Muscle layer of duodenum (tissue), 2 donors: ENCODE measurements at regions not wholly inside any gene's neighbourhood (a gene's known extent, or its start where the extent isn't known, plus 50 kb on each side); places are given as distances from the start of the nearest gene placed in this dataset.

Source experiments
- H3K27ac ChIP-seq: one replicate; pipeline ENCODE4 v1.7.0; 2013; ENCODE audit warnings: mild to moderate bottlenecking, low read length
- H3K27me3 ChIP-seq: one replicate; pipeline ENCODE4 v1.7.0; 2013; ENCODE audit warnings: low read depth, mild to moderate bottlenecking, control low read depth, low read length
- H3K36me3 ChIP-seq, 2 donors: one replicate each; pipeline ENCODE4 v1.7.0; 2013; ENCODE audit warnings: low read length in 2 of 2, control low read depth in 1 of 2, mild to moderate bottlenecking in 1 of 2; ENCODE audit not compliant: insufficient read depth in 2 of 2, control insufficient read depth in 1 of 2
- H3K4me1 ChIP-seq, 2 donors: one replicate each; pipeline ENCODE4 v1.7.0; 2013; ENCODE audit warnings: low read length in 2 of 2, mild to moderate bottlenecking in 2 of 2, control low read depth in 1 of 2, moderate library complexity in 1 of 2; ENCODE audit not compliant: insufficient read depth in 2 of 2, control insufficient read depth in 1 of 2
- H3K4me3 ChIP-seq, 2 donors: one replicate each; pipeline ENCODE4 v1.7.0; 2013; ENCODE audit warnings: low read length in 2 of 2, low read depth in 1 of 2, mild to moderate bottlenecking in 1 of 2
- H3K9me3 ChIP-seq, 2 donors: one replicate each; pipeline ENCODE4 v1.7.0; 2013; ENCODE audit warnings: low read length in 2 of 2, control low read depth in 1 of 2, mild to moderate bottlenecking in 1 of 2; ENCODE audit not compliant: control insufficient read depth in 1 of 2
- donor health status: healthy.

- Histone ChIP-seq H3K9me3 (no peaks in the 10 kb centered on the region), H3K4me3 (no peak overlapping the region), H3K27me3 (no peaks in the 10 kb centered on the region), H3K27ac (no peak overlapping the region), H3K36me3 (no peaks in the 10 kb centered on the region), H3K4me1 (no peaks in the 10 kb centered on the region)
These were observed 707.8 kb upstream of the LMCD1 start for GRCh38 chr3:7793786-7794185.

DNA sequence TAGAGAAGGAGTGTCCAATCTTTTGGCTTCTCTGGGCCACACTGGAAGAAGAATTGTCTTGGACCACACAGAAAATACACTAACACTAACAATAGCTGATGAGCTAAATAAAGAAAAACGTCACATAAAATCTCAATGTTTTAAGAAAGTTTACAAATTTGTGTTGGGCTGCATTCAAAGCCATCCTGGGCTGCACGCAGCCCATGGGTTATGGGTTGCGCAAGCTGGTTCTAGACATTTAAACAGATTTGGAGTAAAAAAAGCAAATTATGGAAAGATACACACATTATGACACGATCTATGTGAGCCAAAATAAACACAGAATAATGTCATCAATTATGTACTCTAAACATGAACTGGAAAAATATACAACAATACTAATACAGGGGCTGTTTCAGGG is 703.3 kb upstream of the LMCD1 start:
- no peaks in the 10 kb centered on the region for H3K27me3 ChIP-seq
- H3K36me3 ChIP-seq = no peaks in the 10 kb centered on the region
- no peaks in the 10 kb centered on the region for H3K4me1 ChIP-seq
- no peak overlapping the region for H3K4me3 ChIP-seq
- H3K27ac ChIP-seq = no peak overlapping the region
- H3K9me3 ChIP-seq = no peaks in the 10 kb centered on the region

GRCh38 chr3:7800006-7800780 is 701.4 kb upstream of the LMCD1 start:
- no peaks in the 10 kb centered on the region for H3K27me3 ChIP-seq
- H3K36me3 ChIP-seq = no peaks in the 10 kb centered on the region
- H3K9me3 ChIP-seq = no peaks in the 10 kb centered on the region
- H3K4me1 ChIP-seq = no peaks in the 10 kb centered on the region
- no peak overlapping the region for H3K4me3 ChIP-seq
- H3K27ac ChIP-seq = no peak overlapping the region

DNA sequence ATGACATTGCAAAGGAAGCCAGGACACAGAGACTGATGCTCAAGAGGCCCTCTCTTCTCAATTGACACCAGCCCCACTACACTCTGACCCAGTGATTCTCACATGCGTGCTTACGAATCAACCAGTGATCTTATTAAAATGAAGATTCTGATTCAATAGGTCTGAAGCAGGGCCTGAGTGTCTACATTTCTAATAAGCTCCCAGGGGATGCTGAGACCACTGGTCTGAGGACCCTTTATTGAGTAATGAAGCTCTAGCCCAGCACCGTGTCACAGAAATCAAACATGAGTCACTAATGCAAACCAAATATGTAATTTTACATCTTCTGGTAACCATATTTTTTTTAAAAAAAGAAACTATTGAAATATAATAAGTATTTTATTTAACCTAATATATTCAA is 689.1 kb upstream of the LMCD1 start:
- H3K9me3 ChIP-seq = no peaks in the 10 kb centered on the region
- no peak overlapping the region for H3K27ac ChIP-seq
- H3K36me3 ChIP-seq = no peaks in the 10 kb centered on the region
- H3K27me3 ChIP-seq = no peaks in the 10 kb centered on the region
- no peak overlapping the region for H3K4me3 ChIP-seq
- H3K4me1 ChIP-seq = no peaks in the 10 kb centered on the region

DNA sequence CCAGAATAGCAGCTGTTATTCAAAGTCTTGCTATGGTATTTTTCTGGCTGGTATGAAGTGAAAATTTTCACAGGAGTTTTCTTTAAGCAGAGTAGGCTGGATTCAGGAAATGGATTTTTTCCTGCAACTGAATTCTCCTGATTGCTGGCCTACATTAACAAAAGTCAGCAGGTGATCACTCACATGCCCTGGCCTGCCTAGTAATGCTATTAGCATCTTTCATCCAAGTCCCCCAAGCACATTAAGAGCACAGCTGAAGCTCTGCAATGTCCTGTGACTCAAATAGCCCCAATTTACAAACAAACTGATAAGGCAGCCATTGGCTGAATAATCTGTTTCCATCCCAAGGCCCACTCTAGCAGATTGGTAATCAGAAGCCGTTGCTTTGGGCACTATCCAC is 688.3 kb upstream of the LMCD1 start:
- Histone ChIP-seq H3K4me3 (no peak overlapping the region), H3K27ac (no peak overlapping the region), H3K9me3 (no peaks in the 10 kb centered on the region), H3K4me1 (no peaks in the 10 kb centered on the region), H3K27me3 (no peaks in the 10 kb centered on the region), H3K36me3 (no peaks in the 10 kb centered on the region)

- Histone ChIP-seq H3K9me3 (peaks cover 0 to 2% of the 10 kb centered on the region in 2 donors), H3K27me3 (no peaks in the 10 kb centered on the region), H3K4me1 (no peaks in the 10 kb centered on the region), H3K36me3 (no peaks in the 10 kb centered on the region), H3K4me3 (no peak overlapping the region), H3K27ac (no peak overlapping the region)
These were observed 684.4 kb upstream of the LMCD1 start for GRCh38 chr3:7817239-7817638.

GRCh38 chr3:7820969-7821368 is 680.7 kb upstream of the LMCD1 start:
- no peaks in the 10 kb centered on the region for H3K4me1 ChIP-seq
- H3K36me3 ChIP-seq = no peaks in the 10 kb centered on the region
- no peak overlapping the region for H3K4me3 ChIP-seq
- no peaks in the 10 kb centered on the region for H3K27me3 ChIP-seq
- peaks cover 13 to 16% of the 10 kb centered on the region in 2 donors for H3K9me3 ChIP-seq
- no peak overlapping the region for H3K27ac ChIP-seq

DNA sequence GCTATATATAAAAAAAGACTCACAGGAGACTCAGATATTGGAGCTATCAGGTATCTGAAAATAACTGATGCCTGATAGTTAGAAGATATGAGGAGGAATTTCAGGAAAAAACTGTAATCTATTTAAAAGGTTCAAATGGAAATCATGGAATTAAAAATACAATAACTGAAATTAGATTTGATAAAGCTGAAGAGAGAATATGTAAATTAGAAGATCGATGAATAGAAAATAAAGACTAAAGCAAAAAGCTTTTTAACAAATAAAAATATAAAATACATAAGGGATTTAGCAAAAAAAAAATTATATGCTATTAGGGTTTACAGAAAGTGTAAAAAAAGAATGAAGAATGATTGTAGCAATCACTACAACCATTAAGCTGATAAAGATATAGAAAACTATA is 679.8 kb upstream of the LMCD1 start:
- H3K9me3 ChIP-seq = peaks cover 13 to 16% of the 10 kb centered on the region in 2 donors
- no peaks in the 10 kb centered on the region for H3K27me3 ChIP-seq

GRCh38 chr3:7841451-7841850 is 660.2 kb upstream of the LMCD1 start:
- Histone ChIP-seq H3K4me1 (no peaks in the 10 kb centered on the region), H3K9me3 (no peaks in the 10 kb centered on the region), H3K27me3 (no peaks in the 10 kb centered on the region), H3K4me3 (no peak overlapping the region), H3K27ac (no peak overlapping the region), H3K36me3 (no peaks in the 10 kb centered on the region)

More for the DNA sequence above, 679.8 kb upstream of the LMCD1 start:
- no peak overlapping the region for H3K27ac ChIP-seq
- H3K4me1 ChIP-seq = no peaks in the 10 kb centered on the region
- no peak overlapping the region for H3K4me3 ChIP-seq
- H3K36me3 ChIP-seq = no peaks in the 10 kb centered on the region

DNA sequence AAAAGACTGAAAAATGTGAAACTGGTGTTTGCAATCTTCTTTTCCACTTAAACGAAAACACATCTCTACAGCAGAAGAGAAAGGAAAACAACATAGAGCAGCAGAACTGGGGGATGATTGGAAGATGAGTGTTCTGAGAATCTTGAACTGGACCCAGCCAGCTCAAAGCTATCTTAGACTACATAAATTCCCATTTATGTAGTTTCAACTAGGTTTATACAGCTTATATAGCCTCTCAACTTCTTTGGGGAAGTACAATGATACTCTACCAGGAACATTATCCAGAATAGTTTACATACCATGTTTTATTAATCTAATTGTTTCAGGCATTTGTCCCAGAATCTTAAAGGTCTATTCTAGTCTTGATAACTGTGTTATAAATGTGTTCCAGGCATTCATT is 658.2 kb upstream of the LMCD1 start:
- no peaks in the 10 kb centered on the region for H3K27me3 ChIP-seq
- H3K4me3 ChIP-seq = no peak overlapping the region
- H3K27ac ChIP-seq = no peak overlapping the region
- no peaks in the 10 kb centered on the region for H3K4me1 ChIP-seq
- H3K36me3 ChIP-seq = no peaks in the 10 kb centered on the region
- H3K9me3 ChIP-seq = no peaks in the 10 kb centered on the region

GRCh38 chr3:7847021-7847420 is 654.6 kb upstream of the LMCD1 start:
- no peak overlapping the region for H3K4me3 ChIP-seq
- H3K36me3 ChIP-seq = no peaks in the 10 kb centered on the region
- H3K27me3 ChIP-seq = no peaks in the 10 kb centered on the region
- H3K4me1 ChIP-seq = no peaks in the 10 kb centered on the region
- H3K9me3 ChIP-seq = no peaks in the 10 kb centered on the region
- no peak overlapping the region for H3K27ac ChIP-seq

GRCh38 chr3:7847521-7847920 is 654.1 kb upstream of the LMCD1 start:
- Histone ChIP-seq H3K27me3 (no peaks in the 10 kb centered on the region), H3K9me3 (no peaks in the 10 kb centered on the region), H3K36me3 (no peaks in the 10 kb centered on the region)

More at GRCh38 chr3:7847521-7847920, 654.1 kb upstream of the LMCD1 start:
- no peak overlapping the region for H3K4me3 ChIP-seq
- H3K4me1 ChIP-seq = no peaks in the 10 kb centered on the region
- no peak overlapping the region for H3K27ac ChIP-seq
